Stimulated activated CD8-positive, alpha-beta memory T cell treated with anti-CD3 and anti-CD28 coated beads, Interleukin-4, amount 100 ng/mL, for 1 hour (primary cell): ENCODE measurements at regions not wholly inside any gene's neighbourhood (a gene's known extent, or its start where the extent isn't known, plus 50 kb on each side); places are given as distances from the start of the nearest gene placed in this dataset.
"Not testable (repeated sequence)": the region's sequence is repeated elsewhere in the genome, so short reads cannot be mapped to it uniquely, and the experiment has no call there.

Experiments used
- DNase-seq, 2 donors: peaks; one replicate each; pipeline ENCODE4 v3.0.0-alpha.2; 2020; ENCODE audit warnings: low read depth in 2 of 2, low spot score in 1 of 2

DNA sequence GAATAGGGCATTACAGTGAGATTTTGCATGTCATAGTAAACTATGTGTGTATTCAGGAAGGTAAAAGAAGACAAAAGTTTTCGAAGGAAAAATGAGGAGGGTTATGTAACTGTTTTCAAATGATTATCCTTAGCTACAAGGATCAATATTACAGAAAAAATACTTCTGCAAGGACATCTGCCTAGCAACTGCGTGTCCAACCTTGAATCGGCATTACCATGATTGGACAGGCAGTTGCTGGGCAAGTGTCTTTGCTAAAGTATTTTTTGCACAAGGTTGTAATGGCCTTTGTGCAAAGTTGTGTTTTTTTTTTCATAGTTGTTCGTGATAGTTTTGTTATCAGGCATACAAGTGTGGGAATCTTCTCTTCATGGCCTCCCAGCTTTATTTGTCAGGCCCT is 136.8 kb downstream of the FASLG start:
- no peak for DNase-seq

DNA sequence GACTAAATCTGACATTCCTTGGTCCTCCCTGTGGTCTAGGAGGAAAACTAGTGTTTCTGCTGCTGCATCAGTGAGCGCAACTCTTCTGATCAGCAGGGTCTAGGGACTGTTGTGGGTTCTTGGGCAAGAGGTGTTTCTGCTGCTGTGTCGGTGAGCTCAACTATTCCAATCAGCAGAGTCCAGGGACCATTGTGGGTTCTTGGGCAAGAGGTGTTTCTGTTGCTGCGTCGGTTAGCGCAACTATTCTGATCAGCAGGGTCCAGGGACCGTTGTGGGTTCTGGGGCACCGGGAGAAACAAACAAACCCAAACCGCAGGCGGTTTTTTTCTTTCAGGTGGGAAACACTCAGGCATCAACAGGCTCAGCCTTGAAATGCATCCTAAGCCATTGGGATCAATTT is 140.9 kb downstream of the FASLG start:
- DNase-seq, result not testable (repeated sequence)

DNA sequence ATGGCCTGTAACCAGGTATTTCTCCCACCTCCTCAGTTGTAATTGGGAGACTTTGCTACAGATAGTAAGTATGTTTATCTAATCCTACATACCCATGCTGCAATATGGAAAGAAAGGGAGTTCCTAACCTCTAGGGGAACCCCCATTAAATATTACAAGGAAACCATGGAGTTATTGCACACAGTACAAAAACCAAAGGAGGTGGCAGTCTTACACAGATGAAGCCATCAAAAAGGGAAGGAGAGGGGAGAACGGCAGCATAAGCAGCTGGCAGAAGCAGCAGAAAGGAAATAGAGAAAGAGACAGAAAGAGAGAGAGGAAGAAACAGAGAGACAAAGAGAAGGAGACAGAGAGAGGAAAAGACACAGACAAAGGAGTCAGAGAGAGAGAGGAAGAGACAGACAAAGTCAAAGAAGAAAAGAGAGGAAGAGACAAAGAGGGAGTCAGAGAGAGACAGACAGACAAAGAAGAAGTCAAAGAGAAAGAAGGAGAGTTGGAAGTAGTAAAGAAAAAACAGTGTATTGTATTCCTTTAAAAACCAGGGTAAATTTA is 142.9 kb downstream of the FASLG start:
- no peak for DNase-seq

DNA sequence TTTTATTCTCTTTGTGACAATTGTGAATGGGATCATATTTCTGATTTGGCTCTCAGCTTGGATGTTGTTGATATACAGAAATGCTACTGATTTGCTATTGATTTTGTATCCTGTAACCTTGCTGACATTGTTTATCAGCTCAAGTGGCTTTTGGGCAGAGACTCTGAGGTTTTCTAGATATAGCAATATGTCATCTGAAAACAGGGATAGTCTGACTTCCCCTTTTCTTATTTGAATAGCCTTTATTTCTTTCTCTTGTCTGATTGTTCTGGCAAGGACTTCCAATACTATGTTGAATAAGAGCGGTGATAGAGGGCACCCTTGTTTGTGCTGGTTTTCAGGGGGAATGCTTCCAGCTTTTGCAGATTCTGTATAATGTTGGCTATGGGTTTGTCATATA is 150.8 kb downstream of the FASLG start:
- no peak for DNase-seq

DNA sequence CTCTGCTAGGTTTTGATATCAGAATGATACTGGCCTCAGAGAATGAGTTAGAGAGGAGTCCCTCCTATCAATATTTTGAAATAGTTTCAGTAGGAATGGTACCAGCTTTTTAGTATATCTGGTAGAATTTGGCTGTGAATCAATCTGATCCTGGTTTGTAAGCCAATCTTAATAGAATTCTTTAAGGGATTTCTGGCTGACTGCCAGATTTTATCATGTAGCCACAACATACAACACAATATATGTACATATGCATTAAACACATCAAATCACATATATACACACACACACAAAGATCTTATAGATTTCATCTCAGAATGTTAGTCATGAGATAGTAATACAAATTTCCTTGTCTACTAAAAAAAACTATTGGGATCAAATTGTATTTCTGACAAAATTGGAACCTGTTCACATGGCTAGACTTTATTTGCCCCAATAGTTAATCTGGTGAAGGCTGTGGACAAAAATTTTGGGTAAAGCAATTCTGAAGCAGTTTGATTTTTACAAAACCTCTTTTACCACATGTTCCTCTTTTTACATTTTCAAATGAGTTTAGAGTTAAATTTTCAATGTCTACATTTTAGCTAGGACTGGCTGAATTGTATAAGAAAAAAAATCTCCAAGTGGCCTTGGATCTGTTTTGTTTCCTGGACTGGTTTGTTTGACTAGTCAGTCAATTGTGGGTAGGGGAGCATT is 151.7 kb downstream of the FASLG start:
- no peak for DNase-seq

DNA sequence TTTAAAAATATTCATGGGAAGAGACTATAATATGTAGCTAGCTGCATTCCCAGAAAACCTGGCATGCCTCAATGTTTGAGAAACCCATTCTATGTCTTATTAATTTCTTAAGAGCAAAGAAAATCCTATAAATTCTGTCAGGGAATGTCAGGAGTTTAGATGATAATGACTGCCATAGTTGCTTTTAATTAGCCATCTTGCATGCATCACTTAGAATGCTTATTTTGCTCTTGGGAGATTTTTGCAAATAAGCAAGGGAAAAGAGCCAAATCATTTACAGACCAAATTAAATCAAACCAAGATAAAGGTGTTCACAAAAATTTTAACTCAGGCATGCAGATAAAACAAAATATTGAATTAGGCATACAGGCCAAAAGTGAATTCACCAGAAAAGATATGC is 152.8 kb downstream of the FASLG start:
- no peak for DNase-seq

DNA sequence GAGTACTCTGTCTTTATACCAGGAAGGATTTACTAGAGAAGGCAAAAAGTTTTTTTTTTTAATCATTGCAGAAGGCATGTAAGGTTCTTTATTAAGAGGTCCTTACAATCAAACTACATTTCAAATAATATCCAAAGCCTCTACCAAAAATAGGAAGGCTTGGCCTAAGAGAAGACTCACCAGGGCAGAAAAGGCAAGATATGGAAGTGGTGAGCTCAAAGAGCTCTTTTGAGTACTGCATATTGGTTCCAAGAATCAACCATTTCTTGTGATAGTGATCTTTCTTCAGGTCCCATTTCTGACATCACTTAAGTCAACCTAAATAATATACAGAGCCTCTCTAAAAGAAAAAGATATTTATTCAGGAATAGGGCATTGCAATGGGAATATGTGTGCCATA is 153.2 kb downstream of the FASLG start:
- DNase-seq, result no peak

DNA sequence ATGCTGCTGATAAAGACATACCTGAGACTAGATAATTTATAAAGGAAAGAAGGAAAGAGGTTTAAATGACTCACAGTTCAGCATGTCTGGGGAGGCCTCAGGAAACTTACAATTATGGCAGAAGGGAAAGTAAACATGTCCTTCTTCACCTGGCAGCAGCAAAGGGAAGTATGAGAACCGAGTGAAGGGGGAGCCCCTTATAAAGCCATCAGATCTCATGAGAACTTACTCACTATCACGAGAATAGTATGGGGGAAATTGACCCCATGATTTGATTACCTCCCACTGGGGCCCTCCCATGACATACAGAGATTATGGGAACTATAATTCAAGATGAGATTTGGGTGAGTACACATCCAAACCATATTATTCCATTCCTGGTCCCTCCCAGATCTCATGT is 154.4 kb downstream of the FASLG start:
- DNase-seq, result no peak

DNA sequence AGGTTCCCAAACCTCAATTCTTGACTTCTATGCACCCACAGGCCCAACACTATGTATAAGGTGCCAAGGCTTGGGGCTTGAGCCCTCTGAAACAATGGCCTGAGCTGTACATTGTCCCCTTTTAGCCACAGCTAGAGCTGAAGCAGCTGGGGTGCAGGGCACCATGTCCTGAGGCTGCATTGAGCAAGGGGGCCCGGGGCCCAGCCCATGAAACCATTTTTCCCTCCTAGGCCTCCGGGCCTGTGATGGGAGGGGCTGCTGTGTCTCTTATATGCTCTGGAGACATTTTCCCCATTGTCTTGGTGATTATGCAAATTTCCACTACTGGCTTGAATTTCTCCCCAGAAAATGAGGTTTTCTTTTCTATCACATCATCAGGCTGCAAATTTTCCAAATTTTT is 155.5 kb downstream of the FASLG start:
- no peak for DNase-seq

DNA sequence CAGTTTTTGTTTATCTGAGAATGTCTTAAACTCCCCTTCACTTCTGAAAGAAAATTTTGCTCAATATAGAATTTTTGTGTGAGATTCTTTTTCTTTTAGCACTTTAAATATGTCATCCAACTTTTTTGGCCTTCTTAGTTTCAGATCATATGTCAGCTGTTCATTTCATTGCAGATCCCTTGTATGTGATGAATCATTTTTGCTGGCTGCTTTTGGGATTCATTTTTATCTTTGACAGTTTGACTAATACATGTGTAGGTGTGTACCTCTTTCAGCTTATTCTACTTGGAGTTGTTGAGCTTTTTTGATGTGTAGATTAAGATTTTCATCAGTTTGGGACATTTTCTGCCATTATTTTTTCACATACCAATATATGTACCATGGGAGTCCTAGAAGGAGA is 156.8 kb downstream of the FASLG start:
- DNase-seq, result no peak

DNA sequence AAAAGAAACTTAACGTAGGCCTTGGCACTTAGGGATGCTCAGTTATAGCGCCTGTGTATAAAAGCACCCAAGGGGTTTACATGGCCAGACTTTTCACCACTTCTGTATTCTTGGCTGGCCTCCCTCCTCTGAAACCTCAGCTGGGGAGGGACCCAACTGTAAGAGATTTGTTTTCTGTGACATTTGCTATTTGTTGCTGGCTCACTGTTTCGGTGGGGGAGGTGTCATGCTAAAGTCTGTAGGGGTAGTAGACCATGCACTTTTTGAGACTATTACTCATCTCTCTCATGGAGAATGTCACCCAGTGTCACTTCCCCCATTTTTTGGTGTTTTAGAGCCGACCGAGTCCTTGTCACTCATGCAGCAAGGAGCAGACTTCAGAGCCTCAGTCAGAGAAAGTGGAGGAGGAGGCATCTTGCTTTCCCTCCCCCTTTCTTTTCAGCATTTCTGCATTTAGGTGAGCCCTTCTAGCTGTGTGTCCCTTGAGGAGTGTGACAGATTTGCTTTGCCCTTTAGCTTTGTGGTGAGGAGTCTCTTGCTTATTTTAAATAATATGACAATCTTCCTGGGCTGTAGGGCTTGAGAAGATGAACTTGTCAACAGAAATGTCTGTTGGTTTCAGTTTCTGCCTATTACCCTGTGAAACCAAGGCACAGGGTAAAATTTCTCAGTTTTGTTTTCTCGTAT is 160.1 kb downstream of the FASLG start:
- DNase-seq, result no peak

DNA sequence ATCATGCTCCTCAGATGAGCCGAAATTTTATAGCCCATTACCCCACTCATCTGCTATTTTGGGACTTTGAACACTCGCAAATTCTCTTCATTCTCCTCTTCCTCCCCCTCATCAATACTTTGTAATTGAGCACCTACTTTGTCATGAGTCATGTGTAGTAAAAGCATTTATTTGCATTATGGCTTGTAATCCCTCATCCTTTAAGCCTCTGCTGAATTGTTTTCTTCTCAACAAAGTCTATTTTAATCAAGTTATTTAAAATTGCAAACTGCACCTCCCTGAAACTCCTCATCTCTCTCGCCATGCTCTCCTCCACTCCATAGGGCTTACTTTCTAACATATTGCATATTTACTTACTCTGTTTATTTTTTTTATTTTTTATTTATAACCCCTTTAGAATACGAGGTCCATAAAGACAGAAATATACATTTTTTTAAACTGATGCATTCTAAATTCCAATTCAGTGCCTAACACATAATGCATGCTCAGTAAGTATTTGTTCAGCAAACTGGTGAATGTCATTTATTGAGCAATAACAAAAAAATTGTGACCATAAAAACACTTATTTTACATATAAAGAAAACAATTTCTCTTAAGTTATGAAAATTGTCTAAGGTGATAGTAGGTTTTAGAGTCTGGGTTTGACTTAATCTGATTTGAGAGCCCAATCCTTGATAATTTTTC is 161.7 kb downstream of the FASLG start:
- DNase-seq, result no peak

DNA sequence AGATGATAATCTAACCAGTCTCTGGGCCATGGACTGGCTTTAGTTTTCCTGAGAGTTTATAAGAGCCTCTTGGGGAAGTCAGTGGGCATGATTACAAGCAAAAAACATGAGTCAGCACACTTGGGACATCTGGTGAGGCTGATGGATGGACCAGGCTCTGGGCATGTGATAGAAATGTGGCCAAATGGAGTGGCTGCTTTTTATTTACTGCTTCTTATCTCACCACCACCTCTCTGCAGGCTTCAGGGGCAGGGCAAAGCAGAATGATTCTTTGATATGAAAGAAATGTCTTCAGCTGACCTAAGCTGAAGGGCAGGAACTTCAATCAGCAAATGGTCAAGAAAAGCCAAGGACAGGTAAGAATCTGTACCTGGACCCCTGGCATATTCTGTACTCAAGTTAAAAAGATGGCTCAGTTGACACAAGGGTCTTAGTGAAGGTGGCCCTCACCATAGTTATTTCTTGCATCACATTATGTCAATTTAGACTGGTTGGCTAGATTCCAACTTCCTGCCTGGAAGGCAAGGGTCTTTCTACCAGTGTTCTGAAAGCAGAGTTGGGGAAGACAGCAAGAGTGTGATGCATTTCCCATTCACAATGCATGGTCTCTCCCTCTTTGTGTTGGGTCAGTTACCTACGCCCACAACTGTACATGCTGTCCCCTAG is 162.8 kb downstream of the FASLG start:
- DNase-seq, result no peak

DNA sequence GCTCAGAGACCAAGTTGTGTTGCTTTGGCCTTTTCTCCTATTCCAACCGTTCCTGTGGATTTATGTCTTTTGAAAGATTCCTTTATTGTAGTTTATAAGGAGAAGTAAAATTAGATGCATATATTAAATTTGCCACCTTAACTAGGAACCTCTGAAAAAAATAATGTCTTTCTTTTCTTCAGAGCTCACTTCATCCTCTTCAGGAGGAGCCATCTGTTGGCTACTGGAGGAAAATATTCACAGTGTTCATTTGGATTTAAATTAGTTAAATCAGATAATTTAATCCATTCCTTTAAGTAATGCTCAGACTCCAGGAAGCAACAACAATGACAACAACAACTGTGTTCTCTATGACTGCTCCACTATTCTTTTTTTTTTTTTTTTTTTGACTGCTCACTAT is 164.0 kb downstream of the FASLG start:
- DNase-seq, result no peak

DNA sequence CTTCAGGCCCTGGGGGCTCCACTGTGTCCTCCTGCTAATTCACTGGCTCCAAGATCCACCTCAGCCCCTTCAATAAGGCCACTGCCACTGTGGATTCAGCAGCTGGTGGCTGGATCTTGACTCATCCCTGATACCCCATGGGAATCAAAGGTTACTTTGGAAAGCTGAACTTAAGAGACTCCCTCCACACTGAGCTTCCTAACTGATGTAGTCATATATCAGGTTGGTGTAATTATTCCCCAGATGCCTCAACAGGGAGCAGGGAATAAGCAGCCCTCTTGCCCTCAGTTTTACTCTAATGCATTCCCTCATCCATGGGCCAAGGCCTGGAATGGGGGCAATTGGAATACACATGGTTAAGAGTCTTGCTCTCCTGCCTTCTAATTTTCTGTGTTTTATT is 164.6 kb downstream of the FASLG start:
- no peak for DNase-seq

DNA sequence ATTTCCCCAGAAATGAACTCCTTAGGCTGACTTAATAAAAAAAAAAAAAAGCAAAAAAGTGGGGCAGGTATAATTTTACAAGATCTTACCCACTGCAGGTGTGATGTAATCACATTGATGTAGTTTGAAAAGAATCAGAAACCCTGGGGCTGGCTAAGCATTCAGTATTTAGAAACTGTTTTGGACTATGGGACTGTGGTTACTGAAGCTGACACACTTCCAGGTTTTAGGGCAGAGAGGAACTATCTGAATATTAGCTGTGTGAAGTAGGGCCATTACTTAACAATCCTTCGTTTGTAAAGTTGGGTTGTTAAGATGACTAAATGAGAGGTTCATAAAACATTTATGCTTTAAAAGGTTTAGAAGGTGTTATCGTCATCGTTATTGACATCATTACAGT is 165.3 kb downstream of the FASLG start:
- no peak for DNase-seq

DNA sequence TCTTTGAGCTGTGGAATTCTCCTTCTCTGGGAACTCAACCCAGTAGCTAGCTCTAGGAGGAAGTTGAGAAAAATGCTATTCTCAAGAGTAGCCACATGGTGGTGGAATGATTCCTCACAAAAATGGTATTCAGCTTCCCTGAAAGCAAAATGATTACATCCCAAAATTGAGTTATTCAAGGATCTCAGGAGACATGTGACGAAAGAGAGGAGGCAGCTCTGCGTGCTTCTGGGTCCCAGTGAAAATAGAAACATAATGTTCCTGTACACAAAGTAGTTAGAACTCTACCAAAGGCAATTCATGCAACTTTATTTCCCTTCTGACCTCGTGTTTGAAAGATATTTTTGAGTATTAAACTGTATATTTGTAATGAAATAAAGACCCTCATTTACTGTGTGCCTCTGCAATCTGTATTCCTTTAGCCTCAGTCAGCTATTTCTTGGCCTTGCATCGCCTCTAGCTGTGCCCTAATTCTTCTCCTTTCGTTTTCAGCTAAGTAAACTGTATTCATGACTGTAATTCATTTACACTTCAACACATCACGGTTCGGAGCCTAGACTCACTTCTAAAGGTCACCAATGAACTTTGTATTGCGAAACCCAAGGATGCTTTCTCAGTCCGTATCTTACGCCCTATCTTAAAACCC is 167.3 kb downstream of the FASLG start:
- no peak for DNase-seq

DNA sequence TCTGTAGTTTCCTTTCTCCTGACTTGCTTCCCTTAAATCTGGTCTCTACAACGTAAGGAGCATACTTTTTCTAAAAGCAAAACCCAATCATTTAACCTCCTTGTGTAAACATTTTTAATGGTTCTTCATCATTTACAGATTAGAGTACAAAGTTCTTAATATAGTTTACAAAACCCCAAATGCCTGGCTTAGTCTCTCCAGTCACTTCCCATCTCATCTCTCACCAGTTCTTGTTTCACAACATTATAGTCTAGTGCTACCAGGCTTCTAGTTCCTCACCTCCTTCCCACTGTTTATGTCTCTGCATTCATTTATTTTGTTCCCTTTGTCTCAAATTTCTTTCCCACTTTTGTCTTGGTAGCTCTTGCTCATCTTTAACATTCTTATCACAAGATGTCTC is 168.4 kb downstream of the FASLG start:
- DNase-seq, result no peak

DNA sequence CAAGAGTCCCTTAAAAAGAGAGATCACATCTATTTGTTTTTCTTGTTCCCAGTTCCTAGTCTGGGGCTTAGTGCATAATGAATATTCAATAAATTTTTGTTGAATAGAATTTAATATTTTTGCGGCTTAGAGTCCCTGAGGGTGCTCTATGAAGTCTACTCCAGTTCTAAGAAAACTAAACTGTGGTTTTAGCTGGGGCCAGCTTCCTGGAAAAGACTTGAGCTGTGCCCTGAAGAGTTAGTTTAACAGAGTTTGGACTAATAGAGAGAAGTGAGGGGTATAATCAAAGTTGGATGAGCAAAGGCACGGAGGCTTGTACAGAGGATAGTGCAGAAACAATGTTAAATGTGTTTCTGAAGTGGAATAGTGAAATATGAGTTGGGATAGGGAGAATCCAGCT is 168.9 kb downstream of the FASLG start:
- DNase-seq, result no peak

DNA sequence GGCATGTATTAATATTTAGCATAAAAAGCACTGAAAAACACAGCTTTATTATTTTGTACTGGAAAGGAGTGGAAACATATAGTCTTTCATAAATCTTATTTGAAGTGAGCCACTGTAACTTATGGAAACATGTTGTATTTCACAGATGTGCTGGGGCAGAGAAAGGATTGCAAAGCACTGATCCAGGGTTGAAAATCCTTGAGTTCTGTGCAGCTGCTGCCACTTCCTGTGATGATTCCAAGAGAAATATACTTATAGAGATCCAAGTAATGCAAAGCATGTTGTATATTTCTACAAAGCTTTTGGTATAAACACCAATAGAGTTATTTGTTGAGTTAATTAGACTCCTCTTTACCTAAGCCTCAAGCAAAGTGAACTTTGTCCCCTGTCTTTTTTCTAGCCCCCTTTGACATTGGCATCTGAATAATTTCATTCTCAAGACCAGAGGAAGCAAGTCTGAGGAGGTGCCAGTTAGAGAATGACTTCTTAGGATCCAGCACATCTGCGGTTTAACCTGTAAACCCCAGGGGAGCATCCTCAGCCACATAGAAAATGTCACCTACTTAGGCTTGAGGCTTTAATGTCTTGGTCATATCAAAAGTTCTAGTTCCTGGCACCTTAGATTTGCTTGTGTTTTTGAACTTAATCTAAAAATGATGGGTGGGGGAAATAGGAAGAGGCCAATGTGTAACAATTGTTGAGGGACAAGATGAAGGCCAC is 173.3 kb downstream of the FASLG start:
- no peak for DNase-seq

DNA sequence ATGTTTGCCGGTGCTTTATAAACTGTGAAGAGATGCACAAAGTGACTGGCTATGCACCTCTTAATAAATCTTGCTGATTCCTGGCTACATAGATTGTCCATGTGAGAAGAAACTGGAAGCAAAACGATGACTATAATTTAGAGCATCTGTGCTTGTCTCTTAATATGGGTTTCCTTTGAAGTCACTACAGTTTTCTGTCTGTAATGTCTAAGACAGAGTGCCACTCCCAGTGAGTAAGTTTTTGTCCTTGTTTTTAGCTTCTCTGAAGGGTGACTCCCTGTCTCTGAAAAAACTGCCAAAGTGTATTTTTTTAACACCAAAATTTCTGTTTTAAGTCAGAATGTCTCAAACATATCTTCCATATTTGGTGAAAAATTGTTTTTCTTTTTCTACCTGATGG is 175.1 kb downstream of the FASLG start:
- DNase-seq, result no peak
